ENCODE measurements at regions not wholly inside any gene's neighbourhood (a gene's known extent, or its start where the extent isn't known, plus 50 kb on each side); places are given as distances from the start of the nearest gene placed in this dataset.

DNA sequence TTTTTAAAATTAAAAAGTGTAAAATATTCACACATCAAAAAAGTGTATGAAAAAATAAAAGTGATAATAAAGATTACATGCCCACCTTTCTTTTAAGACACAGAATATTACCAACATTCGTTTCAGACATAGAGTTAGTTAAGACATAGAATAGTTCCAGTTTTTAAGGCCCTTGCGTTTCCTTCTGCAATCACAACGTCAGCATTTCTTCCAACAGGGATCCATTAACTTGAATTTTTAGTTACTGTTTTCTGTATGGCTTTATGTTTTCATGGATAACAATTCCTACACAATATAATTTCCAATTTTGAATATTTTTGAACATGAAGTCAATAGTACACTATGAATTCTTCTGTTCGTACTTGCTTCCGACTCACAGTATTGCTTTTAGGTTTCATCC lies 170.8 kb upstream of the C11orf87 start:
- no peak overlapping the region for H3K4me3 ChIP-seq (ENCODE audit: low read depth, low read length)
- TF ChIP-seq, protein P1, sequence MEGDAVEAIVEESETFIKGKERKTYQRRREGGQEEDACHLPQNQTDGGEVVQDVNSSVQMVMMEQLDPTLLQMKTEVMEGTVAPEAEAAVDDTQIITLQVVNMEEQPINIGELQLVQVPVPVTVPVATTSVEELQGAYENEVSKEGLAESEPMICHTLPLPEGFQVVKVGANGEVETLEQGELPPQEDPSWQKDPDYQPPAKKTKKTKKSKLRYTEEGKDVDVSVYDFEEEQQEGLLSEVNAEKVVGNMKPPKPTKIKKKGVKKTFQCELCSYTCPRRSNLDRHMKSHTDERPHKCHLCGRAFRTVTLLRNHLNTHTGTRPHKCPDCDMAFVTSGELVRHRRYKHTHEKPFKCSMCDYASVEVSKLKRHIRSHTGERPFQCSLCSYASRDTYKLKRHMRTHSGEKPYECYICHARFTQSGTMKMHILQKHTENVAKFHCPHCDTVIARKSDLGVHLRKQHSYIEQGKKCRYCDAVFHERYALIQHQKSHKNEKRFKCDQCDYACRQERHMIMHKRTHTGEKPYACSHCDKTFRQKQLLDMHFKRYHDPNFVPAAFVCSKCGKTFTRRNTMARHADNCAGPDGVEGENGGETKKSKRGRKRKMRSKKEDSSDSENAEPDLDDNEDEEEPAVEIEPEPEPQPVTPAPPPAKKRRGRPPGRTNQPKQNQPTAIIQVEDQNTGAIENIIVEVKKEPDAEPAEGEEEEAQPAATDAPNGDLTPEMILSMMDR (IDR thresholded peaks at IDR 0.05; ENCODE audit: insufficient read depth, low read depth, low read length): no peak
- no peak for DNase-seq (ENCODE audit: low read depth)

DNA sequence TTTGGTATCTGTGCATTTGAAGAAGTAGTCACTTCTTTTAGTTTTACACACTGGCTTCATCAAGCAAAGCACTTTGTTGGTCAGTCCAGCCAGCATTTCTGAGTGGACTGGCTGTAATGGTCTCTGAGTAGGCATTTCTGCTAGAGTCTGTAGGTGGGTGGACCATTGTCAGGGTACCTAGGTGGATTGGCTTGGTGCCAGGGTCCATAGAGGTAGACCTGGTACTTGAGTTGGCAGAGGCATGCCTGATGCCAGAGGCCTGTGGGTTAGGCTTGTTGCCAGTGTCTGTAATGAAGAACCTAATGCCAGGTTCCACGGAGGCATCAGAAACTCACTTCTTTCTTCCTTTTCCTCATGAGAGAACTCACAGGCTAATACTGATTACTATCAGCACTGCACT lies 157.9 kb upstream of the C11orf87 start:
- no peak for DNase-seq (ENCODE audit: low read depth)
- TF ChIP-seq, protein P1 (IDR thresholded peaks at IDR 0.05; ENCODE audit: insufficient read depth, low read depth, low read length): no peak
- no peak overlapping the region for H3K4me3 ChIP-seq (ENCODE audit: low read depth, low read length)

DNA sequence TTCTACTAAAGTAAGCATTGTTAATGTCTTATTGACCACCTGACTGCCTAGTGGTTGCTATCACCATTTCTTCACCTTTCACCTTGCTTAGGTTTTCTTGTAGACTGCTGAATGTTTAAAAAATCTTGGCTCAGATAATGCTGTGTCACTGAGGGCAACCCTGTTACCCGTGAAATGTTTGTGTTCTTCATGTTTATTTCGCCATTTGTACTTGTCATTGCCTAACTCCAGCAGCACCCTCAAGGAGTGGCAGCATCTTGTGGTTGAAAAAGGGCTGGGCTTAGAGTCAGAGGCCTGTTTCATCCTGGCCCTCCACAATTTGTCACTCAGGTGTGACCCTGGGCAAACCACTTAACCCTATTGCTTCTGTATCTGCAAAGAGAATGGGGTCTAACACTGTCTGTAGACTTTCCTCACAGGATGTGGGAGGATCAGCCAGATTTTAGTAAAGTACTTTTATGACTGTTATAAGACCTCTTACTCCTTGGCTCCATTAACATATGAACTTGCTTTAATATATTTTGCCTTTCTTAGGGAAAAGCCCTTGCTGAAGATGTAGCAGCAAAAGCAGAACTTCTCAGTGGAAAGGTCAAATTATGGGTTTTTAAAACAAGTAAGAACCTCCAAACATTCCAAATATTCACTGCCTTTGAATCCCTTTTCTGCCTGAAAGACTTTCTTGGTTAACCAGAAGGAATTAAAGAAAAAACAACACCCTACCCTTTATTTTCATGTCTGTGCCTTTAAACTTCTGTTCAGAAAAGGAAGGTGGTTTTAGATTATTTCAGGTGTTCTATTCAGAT lies 154.5 kb upstream of the C11orf87 start:
- no peak overlapping the region for H3K4me3 ChIP-seq (ENCODE audit: low read depth, low read length)
- TF ChIP-seq, protein P1 (IDR thresholded peaks at IDR 0.05; ENCODE audit: insufficient read depth, low read depth, low read length): no peak
- no peak for DNase-seq (ENCODE audit: low read depth)

DNA sequence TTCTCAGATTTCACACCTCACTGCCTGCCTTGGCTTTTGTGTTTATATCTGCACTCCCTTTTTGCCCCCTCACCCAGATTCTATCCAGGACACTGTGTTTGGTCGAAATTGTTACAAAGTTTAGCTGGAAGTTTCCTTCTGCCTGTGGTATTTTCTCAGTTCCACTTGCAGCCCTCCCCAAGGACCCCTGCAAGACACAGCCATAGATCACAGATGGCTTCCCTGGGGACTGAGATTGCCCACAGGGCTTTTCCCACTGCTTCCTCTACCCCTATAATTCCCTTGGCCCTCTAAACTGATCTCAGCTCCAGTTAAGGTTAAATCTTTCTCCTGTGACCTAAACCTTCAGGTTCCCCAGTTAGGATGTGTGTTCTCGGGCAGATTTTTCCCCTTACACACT lies 146.1 kb upstream of the C11orf87 start:
- H3K4me3 ChIP-seq (ENCODE audit: low read depth, low read length): no peak overlapping the region
- DNase-seq (ENCODE audit: low read depth): no peak
- TF ChIP-seq, protein P1 (IDR thresholded peaks at IDR 0.05; ENCODE audit: insufficient read depth, low read depth, low read length): no peak

DNA sequence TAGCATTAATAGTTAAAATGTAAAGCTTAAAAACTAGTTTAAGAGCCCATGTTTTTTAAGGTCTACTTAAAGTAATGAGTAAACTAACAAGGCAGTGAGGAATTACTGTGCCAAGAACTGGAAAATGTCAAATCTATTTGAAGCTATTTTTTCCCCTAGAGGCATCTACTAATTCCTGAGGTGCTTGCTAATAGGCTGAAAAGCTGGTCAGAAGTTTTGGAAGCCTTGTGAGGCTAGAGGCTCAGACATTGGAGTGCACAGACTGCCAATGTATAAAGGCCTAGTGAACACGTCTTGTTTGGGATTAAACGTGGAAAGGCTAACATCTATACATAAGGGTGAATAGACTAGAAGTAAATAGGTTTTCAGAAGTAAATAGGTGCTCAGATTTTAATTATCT lies 136.5 kb upstream of the C11orf87 start:
- H3K4me3 ChIP-seq (ENCODE audit: low read depth, low read length): no peak overlapping the region
- TF ChIP-seq, protein P1 (IDR thresholded peaks at IDR 0.05; ENCODE audit: insufficient read depth, low read depth, low read length): no peak
- no peak for DNase-seq (ENCODE audit: low read depth)

DNA sequence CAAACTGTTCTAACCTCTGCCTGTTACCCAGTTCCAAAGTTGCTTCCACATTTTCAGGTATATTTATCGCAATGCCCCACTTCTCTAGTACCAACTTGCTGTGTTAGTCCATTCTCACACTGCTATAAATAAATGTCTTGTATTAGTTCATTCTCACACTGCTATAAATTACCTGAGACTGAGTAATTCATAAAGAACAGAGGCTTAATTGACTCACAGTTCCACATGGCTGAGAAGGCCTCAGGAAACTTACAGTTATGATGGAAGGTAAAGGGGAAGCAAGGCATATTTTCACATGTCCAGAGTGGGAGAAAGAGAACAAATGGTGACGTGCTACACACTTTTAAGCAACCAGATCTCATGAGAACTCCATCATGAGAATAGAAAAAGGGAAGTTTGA lies 130.4 kb upstream of the C11orf87 start:
- no peak overlapping the region for H3K4me3 ChIP-seq (ENCODE audit: low read depth, low read length)
- DNase-seq (ENCODE audit: low read depth): no peak
- TF ChIP-seq, protein P1 (IDR thresholded peaks at IDR 0.05; ENCODE audit: insufficient read depth, low read depth, low read length): no peak

DNA sequence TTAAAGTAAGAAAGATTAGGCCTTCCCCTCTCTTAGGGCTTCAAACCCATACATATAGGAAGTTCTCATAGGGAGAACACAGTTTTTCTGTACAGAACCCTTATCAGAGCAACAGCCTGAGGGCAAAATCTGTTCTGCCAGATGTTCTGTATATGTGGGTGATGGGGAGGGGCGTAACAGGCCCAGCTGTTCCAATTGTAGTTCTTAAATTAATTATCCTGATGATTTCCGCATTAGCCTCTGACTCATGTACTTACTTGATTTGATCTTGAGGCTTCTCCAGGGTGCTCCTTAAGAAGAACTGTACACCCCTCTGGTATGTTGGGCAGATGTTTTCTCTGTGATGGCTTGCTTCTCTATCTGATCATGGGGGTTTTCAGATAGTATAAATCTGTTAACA lies 123.1 kb upstream of the C11orf87 start:
- TF ChIP-seq, protein P1 (IDR thresholded peaks at IDR 0.05; ENCODE audit: insufficient read depth, low read depth, low read length): no peak
- no peak for DNase-seq (ENCODE audit: low read depth)

More for the DNA sequence above, 123.1 kb upstream of the C11orf87 start:
- H3K4me3 ChIP-seq (ENCODE audit: low read depth, low read length): no peak overlapping the region
